Fibroblast of lung (primary cell): ENCODE measurements at regions not wholly inside any gene's neighbourhood (a gene's known extent, or its start where the extent isn't known, plus 50 kb on each side); places are given as distances from the start of the nearest gene placed in this dataset.

Experiments used
- DNase-seq, 2 donors: peaks; one replicate each; pipeline versions ENCODE4 v3.0.0 to v3.0.0-alpha.2; 2010; ENCODE audit warnings: low read depth in 2 of 2
- H2AFZ ChIP-seq: 2 replicates; pipeline ENCODE4 v1.5.1; 2012; ENCODE audit warnings: low read length, control low read depth, inconsistent platforms
- H3K27ac ChIP-seq: 2 replicates; pipeline ENCODE4 v1.5.1; 2011; ENCODE audit warnings: low read length, control low read depth; ENCODE audit not compliant: insufficient read depth
- H3K27me3 ChIP-seq: 2 replicates; pipeline ENCODE4 v1.5.1; 2011; ENCODE audit warnings: mild to moderate bottlenecking, low read length; ENCODE audit not compliant: control insufficient read depth, insufficient read depth
- H3K36me3 ChIP-seq: 2 replicates; pipeline ENCODE4 v1.5.1; 2011; ENCODE audit warnings: low read length; ENCODE audit not compliant: control insufficient read depth, insufficient read depth
- H3K4me1 ChIP-seq: 2 replicates; pipeline ENCODE4 v1.5.1; 2011; ENCODE audit warnings: low read length; ENCODE audit not compliant: control insufficient read depth, insufficient read depth; ENCODE audit errors: extremely low read depth
- H3K4me2 ChIP-seq: 2 replicates; pipeline ENCODE4 v1.5.1; 2011; ENCODE audit warnings: low read length, control low read depth; ENCODE audit not compliant: insufficient read depth; ENCODE audit errors: extremely low read depth
- H3K4me3 ChIP-seq, 4 experiments: fragments of 200-600 bp in 1 of 4; sonication (generic) in 1 of 4; replicated peaks in 1 of 4; 2 replicates each; pipeline ENCODE4 v1.5.1; 2011 to 2016; ENCODE audit warnings: low read length in 4 of 4, low read depth in 3 of 4, mild to moderate bottlenecking in 3 of 4, control low read depth in 2 of 4, inconsistent platforms in 1 of 4, mixed read lengths in 1 of 4; ENCODE audit not compliant: insufficient read depth in 1 of 4; ENCODE audit errors: control extremely low read depth in 1 of 4
- H3K79me2 ChIP-seq: 2 replicates; pipeline ENCODE4 v1.5.1; 2012; ENCODE audit warnings: mild to moderate bottlenecking, low read length, inconsistent platforms; ENCODE audit not compliant: control insufficient read depth, insufficient read depth
- H3K9ac ChIP-seq: 2 replicates; pipeline ENCODE4 v1.5.1; 2011; ENCODE audit warnings: mild to moderate bottlenecking, low read length, control low read depth; ENCODE audit not compliant: insufficient read depth
- H3K9me3 ChIP-seq: 2 replicates; pipeline ENCODE4 v1.5.1; 2012; ENCODE audit warnings: low read depth, low read length; ENCODE audit not compliant: control insufficient read depth, insufficient read depth
- H4K20me1 ChIP-seq: 2 replicates; pipeline ENCODE4 v1.5.1; 2011; ENCODE audit warnings: low read length; ENCODE audit not compliant: control insufficient read depth, insufficient read depth; ENCODE audit errors: extremely low read depth
- CTCF ChIP-seq, 2 donors: IDR thresholded peaks in 1 of 2; conservative IDR thresholded peaks in 1 of 2; 1 replicate in 1 of 2; 2 replicates in 1 of 2; pipeline ENCODE4 v1.5.1; 2011 to 2012; ENCODE audit warnings: low read length in 2 of 2, control low read depth in 1 of 2, inconsistent platforms in 1 of 2, low read depth in 1 of 2, mild to moderate bottlenecking in 1 of 2
- EZH2 ChIP-seq: IDR thresholded peaks from 2 replicates; pipeline ENCODE4 v1.5.1; 2012; ENCODE audit warnings: low read length, control low read depth, mild to moderate bottlenecking; ENCODE audit errors: missing control alignments

DNA sequence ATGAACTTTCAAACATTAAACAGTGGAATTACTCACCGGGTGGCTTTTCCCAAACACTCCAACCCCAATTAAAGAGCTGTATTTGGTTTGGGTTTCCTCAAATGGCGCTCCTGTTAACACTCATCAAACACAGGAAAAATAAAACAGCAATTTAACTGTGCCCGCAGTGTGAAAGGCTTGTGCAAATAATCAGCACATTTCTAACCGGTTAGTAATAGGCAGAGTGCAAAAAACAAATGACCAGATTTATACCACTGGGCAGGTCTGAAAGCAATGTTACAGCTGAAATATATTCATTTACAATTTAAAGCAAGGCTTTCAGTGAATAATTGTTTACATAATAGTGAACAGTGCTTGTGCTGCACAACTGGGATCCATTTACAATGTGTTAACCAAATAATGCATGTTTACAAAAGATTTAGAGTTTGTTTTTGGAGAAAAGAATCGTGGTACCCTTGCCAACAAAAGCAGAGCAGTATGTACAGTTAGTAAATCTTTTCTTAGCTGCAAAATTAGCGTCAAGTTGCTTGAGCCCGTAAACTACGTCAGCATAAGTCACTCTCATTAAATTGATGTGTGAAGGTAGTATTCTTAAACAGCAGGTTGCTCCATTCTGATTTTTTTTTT lies 662.9 kb upstream of the ZNF608 start:
- Histone ChIP-seq H3K79me2 (no peaks in the 10 kb centered on the region), H4K20me1 (no peaks in the 10 kb centered on the region), H2AFZ (no peak overlapping the region), H3K9ac (no peak overlapping the region), H3K9me3 (no peaks in the 10 kb centered on the region), H3K4me2 (peak overlapping the region; percentile 9), H3K36me3 (no peaks in the 10 kb centered on the region), H3K4me1 (peaks cover 27% of the 10 kb centered on the region), H3K27ac (peak overlapping the region; percentile 15), H3K4me3 (peak overlapping the region in 1 of 4 experiments; percentile 7), H3K27me3 (no peaks in the 10 kb centered on the region)
- peak; percentile 68 to 82 for DNase-seq
- TF ChIP-seq EZH2 (no peak), CTCF (conservative IDR thresholded peaks at IDR 0.05 in 1 of 2, IDR thresholded peaks at IDR 0.05 in 1 of 2; ENCODE audit: low read depth in 1 of 2, low read length in 2 of 2) (no peak)

- no peaks in the 10 kb centered on the region for H3K9me3 ChIP-seq
- no peak overlapping the region for H3K9ac ChIP-seq
- no peak overlapping the region for H2AFZ ChIP-seq
- peak in 1 of 2 donors; percentile 16 for DNase-seq
- H3K4me2 ChIP-seq = peak overlapping the region; percentile 80
- TF ChIP-seq EZH2 (no peak), CTCF (conservative IDR thresholded peaks at IDR 0.05 in 1 of 2, IDR thresholded peaks at IDR 0.05 in 1 of 2; ENCODE audit: low read depth in 1 of 2, low read length in 2 of 2) (no peak)
- no peaks in the 10 kb centered on the region for H3K36me3 ChIP-seq
- no peak overlapping the region for H3K27ac ChIP-seq
- no peaks in the 10 kb centered on the region for H3K27me3 ChIP-seq
- peaks cover 27% of the 10 kb centered on the region for H3K4me1 ChIP-seq
- H3K79me2 ChIP-seq = no peaks in the 10 kb centered on the region
- no peaks in the 10 kb centered on the region for H4K20me1 ChIP-seq
- no peak overlapping the region for H3K4me3 ChIP-seq
These were observed 663.6 kb upstream of the ZNF608 start for GRCh38 chr5:125409861-125410536.

GRCh38 chr5:125410537-125411070 lies 664.2 kb upstream of the ZNF608 start:
- no peak for TF ChIP-seq CTCF (conservative IDR thresholded peaks at IDR 0.05 in 1 of 2, IDR thresholded peaks at IDR 0.05 in 1 of 2; ENCODE audit: low read depth in 1 of 2, low read length in 2 of 2)
- no peak for TF ChIP-seq EZH2
- peak overlapping the region; percentile 80 for H3K4me2 ChIP-seq
- H3K79me2 ChIP-seq = no peaks in the 10 kb centered on the region
- no peaks in the 10 kb centered on the region for H3K27me3 ChIP-seq
- peak; percentile 63 to 90 for DNase-seq
- H3K27ac ChIP-seq = peak overlapping the region; percentile 19
- H3K9me3 ChIP-seq = no peaks in the 10 kb centered on the region
- peaks cover 27% of the 10 kb centered on the region for H3K4me1 ChIP-seq
- no peak overlapping the region for H3K9ac ChIP-seq
- no peaks in the 10 kb centered on the region for H4K20me1 ChIP-seq
- H3K4me3 ChIP-seq = no peak overlapping the region
- no peak overlapping the region for H2AFZ ChIP-seq
- no peaks in the 10 kb centered on the region for H3K36me3 ChIP-seq
